ENCODE measurements at regions not wholly inside any gene's neighbourhood (a gene's known extent, or its start where the extent isn't known, plus 50 kb on each side); places are given as distances from the start of the nearest gene placed in this dataset.

DNA sequence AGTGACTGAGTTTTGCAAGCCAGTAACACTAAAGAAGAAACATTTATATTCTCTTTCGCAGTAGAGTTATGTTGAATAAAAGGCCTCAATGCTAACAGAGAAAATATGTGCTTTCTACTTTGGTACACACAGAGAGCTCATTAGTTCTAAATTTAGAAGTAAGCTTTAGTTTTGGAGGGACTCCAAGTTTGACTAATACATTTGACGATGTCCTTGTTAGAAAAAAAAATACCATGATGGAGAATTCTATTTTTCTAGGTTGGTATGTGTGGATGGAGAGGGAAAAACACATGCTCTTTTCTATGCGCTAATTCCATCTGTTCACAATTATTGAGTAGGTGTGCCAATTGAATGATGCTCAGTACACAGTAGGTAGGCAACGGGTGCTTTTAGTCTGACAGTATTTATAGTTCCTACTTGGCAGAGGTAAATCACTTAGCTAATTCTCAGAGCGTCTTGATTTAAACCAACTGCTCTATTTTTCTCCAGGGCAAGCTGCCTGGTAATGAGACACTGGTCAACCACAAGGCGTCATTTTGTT is 327.2 kb upstream of the AKR1E2 start:
- in situ Hi-C loops (cut with HindIII; ENCODE audit: low pct_unique_long_range_greater_than_20kb, low sequenced_read_pairs) (no loop called here), intact Hi-C loops (cut with micrococcal nuclease; ENCODE audit: unreplicated experiment) (no loop called here)
- peaks cover 4% of the 10 kb centered on the region; the same call in 1 of the 2 replicates for H3K4me1 ChIP-seq (ENCODE audit: control insufficient read depth, insufficient read depth, low read length)
- no peak overlapping the region for H3K4me3 ChIP-seq (ENCODE audit: low read depth in 2 of 2, low read length in 2 of 2)
- POLR2A ChIA-PET, result no interaction called here
- ATAC-seq (no peak), DNase-seq (ENCODE audit: low read depth, low spot score) (peak; percentile 10)
- H3K27me3 ChIP-seq (ENCODE audit: control insufficient read depth, insufficient read depth, low read length), result no peaks in the 10 kb centered on the region
- CTCF ChIA-PET, result no interaction called here
- TF ChIP-seq POLR2AphosphoS5 (IDR thresholded peaks at IDR 0.05; ENCODE audit: low read depth, low read length) (no peak), SIN3A (IDR thresholded peaks at IDR 0.05; ENCODE audit: borderline replicate concordance, insufficient read depth, low read depth, low read length) (no peak), TCF7L2 (IDR thresholded peaks at IDR 0.05; ENCODE audit: low read depth, low read length) (no peak)
- TF ChIP-seq, protein P1, sequence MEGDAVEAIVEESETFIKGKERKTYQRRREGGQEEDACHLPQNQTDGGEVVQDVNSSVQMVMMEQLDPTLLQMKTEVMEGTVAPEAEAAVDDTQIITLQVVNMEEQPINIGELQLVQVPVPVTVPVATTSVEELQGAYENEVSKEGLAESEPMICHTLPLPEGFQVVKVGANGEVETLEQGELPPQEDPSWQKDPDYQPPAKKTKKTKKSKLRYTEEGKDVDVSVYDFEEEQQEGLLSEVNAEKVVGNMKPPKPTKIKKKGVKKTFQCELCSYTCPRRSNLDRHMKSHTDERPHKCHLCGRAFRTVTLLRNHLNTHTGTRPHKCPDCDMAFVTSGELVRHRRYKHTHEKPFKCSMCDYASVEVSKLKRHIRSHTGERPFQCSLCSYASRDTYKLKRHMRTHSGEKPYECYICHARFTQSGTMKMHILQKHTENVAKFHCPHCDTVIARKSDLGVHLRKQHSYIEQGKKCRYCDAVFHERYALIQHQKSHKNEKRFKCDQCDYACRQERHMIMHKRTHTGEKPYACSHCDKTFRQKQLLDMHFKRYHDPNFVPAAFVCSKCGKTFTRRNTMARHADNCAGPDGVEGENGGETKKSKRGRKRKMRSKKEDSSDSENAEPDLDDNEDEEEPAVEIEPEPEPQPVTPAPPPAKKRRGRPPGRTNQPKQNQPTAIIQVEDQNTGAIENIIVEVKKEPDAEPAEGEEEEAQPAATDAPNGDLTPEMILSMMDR (IDR thresholded peaks at IDR 0.05), result no peak
- TF ChIP-seq, protein P2, sequence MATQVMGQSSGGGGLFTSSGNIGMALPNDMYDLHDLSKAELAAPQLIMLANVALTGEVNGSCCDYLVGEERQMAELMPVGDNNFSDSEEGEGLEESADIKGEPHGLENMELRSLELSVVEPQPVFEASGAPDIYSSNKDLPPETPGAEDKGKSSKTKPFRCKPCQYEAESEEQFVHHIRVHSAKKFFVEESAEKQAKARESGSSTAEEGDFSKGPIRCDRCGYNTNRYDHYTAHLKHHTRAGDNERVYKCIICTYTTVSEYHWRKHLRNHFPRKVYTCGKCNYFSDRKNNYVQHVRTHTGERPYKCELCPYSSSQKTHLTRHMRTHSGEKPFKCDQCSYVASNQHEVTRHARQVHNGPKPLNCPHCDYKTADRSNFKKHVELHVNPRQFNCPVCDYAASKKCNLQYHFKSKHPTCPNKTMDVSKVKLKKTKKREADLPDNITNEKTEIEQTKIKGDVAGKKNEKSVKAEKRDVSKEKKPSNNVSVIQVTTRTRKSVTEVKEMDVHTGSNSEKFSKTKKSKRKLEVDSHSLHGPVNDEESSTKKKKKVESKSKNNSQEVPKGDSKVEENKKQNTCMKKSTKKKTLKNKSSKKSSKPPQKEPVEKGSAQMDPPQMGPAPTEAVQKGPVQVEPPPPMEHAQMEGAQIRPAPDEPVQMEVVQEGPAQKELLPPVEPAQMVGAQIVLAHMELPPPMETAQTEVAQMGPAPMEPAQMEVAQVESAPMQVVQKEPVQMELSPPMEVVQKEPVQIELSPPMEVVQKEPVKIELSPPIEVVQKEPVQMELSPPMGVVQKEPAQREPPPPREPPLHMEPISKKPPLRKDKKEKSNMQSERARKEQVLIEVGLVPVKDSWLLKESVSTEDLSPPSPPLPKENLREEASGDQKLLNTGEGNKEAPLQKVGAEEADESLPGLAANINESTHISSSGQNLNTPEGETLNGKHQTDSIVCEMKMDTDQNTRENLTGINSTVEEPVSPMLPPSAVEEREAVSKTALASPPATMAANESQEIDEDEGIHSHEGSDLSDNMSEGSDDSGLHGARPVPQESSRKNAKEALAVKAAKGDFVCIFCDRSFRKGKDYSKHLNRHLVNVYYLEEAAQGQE (IDR thresholded peaks at IDR 0.05; ENCODE audit: insufficient read depth in 1 of 2, low read depth in 2 of 2, low read length in 1 of 2), result no peak
- peak overlapping the region; percentile 54; the same call in 1 of the 2 replicates for H3K27ac ChIP-seq (ENCODE audit: low read length)
- BruUV-seq (replicated peaks), result no TSS peak
- H3K36me3 ChIP-seq (ENCODE audit: control insufficient read depth, insufficient read depth, low read length), result no peaks in the 10 kb centered on the region
- peaks cover 2% of the 10 kb centered on the region; the same call in 1 of the 2 replicates for H3K9me3 ChIP-seq (ENCODE audit: control insufficient read depth, insufficient read depth, low read depth, low read length)

DNA sequence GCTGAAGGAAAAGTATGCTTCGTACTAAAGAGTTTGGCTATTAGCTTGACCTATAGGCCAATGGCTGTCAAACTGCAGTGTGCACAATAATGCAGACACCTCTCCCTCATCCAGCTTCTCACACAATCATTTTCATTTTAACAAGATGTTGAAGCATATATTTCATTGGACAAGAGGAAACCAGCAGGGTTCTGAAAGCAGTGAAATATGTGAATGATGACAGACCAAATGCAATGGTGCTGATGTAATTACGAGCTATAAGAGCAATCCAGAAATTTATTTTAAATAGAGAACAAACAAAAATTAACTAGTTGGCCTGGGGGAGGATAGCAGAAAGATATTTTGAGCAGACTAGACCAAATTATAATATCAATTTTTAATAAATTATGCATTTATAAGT is 331.5 kb upstream of the AKR1E2 start:
- Histone ChIP-seq H3K9me3 (ENCODE audit: control insufficient read depth, insufficient read depth, low read depth, low read length) (peaks cover 8% of the 10 kb centered on the region; the same call in 1 of the 2 replicates), H3K27ac (ENCODE audit: low read length) (no peak overlapping the region), H3K36me3 (ENCODE audit: control insufficient read depth, insufficient read depth, low read length) (no peaks in the 10 kb centered on the region), H3K27me3 (ENCODE audit: control insufficient read depth, insufficient read depth, low read length) (no peaks in the 10 kb centered on the region), H3K4me3 (ENCODE audit: low read depth in 2 of 2, low read length in 2 of 2) (no peak overlapping the region), H3K4me1 (ENCODE audit: control insufficient read depth, insufficient read depth, low read length) (peaks cover 4% of the 10 kb centered on the region; the same call in 1 of the 2 replicates)
- BruUV-seq (replicated peaks), result no TSS peak
- intact Hi-C loops (cut with micrococcal nuclease; ENCODE audit: unreplicated experiment), result no loop called here
- ChIA-PET CTCF (no interaction called here), POLR2A (no interaction called here)
- ATAC-seq (no peak), DNase-seq (ENCODE audit: low read depth, low spot score) (no peak)
- in situ Hi-C loops (cut with HindIII; ENCODE audit: low pct_unique_long_range_greater_than_20kb, low sequenced_read_pairs), result no loop called here
- no peak for TF ChIP-seq SIN3A (IDR thresholded peaks at IDR 0.05; ENCODE audit: borderline replicate concordance, insufficient read depth, low read depth, low read length)
- TF ChIP-seq, protein P2 (IDR thresholded peaks at IDR 0.05; ENCODE audit: insufficient read depth in 1 of 2, low read depth in 2 of 2, low read length in 1 of 2), result no peak
- TF ChIP-seq, protein P1 (IDR thresholded peaks at IDR 0.05), result no peak
- no peak for TF ChIP-seq POLR2AphosphoS5 (IDR thresholded peaks at IDR 0.05; ENCODE audit: low read depth, low read length)
- no peak for TF ChIP-seq TCF7L2 (IDR thresholded peaks at IDR 0.05; ENCODE audit: low read depth, low read length)

Measured in Panc1 (cell line).